GM23248 (cell line): ENCODE measurements at regions not wholly inside any gene's neighbourhood (a gene's known extent, or its start where the extent isn't known, plus 50 kb on each side); places are given as distances from the start of the nearest gene placed in this dataset.

Experiments used
- DNase-seq: peaks from one replicate; pipeline ENCODE4 v3.0.0-alpha.2; 2015
- H2AFZ ChIP-seq: fragments of 200-600 bp; sonication (generic); 2 replicates; pipeline ENCODE4 v1.6.1; 2016; ENCODE audit warnings: antibody characterized with exemption
- H3F3A ChIP-seq: fragments of 200-600 bp; sonication (generic); 2 replicates; pipeline ENCODE4 v1.6.1; 2016; ENCODE audit warnings: mild to moderate bottlenecking, antibody characterized with exemption, mixed run types; ENCODE audit not compliant: insufficient read depth
- H3K27ac ChIP-seq: fragments of 200-600 bp; sonication (generic); 2 replicates; pipeline ENCODE4 v1.5.1; 2016; ENCODE audit warnings: mild to moderate bottlenecking
- H3K27me3 ChIP-seq: fragments of 200-600 bp; sonication (generic); replicated peaks from 2 replicates; pipeline ENCODE4 v1.6.1; 2016; ENCODE audit warnings: mild to moderate bottlenecking; ENCODE audit not compliant: insufficient read depth
- H3K36me3 ChIP-seq: fragments of 200-600 bp; sonication (generic); 2 replicates; pipeline ENCODE4 v1.6.1; 2016; ENCODE audit warnings: low read depth, mild to moderate bottlenecking
- H3K4me1 ChIP-seq: fragments of 200-600 bp; sonication (generic); 2 replicates; pipeline ENCODE4 v1.6.1; 2016; ENCODE audit warnings: mild to moderate bottlenecking; ENCODE audit not compliant: insufficient read depth
- H3K4me2 ChIP-seq: fragments of 200-600 bp; sonication (generic); one replicate; pipeline ENCODE4 v1.6.1; 2016; ENCODE audit warnings: mild to moderate bottlenecking; ENCODE audit not compliant: unreplicated experiment
- H3K4me3 ChIP-seq: fragments of 200-600 bp; sonication (generic); 2 replicates; pipeline ENCODE4 v1.5.1; 2016; ENCODE audit warnings: mild to moderate bottlenecking
- H3K79me2 ChIP-seq: fragments of 200-600 bp; sonication (generic); 2 replicates; pipeline ENCODE4 v1.6.1; 2016; ENCODE audit warnings: mild to moderate bottlenecking; ENCODE audit not compliant: insufficient read depth
- H3K9ac ChIP-seq: fragments of 200-600 bp; sonication (generic); 2 replicates; pipeline ENCODE4 v1.6.1; 2016; ENCODE audit warnings: mild to moderate bottlenecking
- H3K9me2 ChIP-seq: fragments of 200-600 bp; sonication (generic); 2 replicates; pipeline ENCODE4 v1.6.1; 2016; ENCODE audit warnings: mixed run types, mild to moderate bottlenecking, moderate library complexity; ENCODE audit not compliant: insufficient read depth
- H3K9me3 ChIP-seq: fragments of 200-600 bp; sonication (generic); one replicate; pipeline ENCODE4 v1.6.1; 2017; ENCODE audit warnings: low read depth
- H4K20me1 ChIP-seq: fragments of 200-600 bp; sonication (generic); 2 replicates; pipeline ENCODE4 v1.6.0; 2016; ENCODE audit not compliant: insufficient read depth
- EZH2 ChIP-seq: fragments of 200-600 bp; sonication (generic); IDR thresholded peaks from 2 replicates; pipeline ENCODE4 v1.6.1; 2018; ENCODE audit warnings: antibody characterized with exemption, mild to moderate bottlenecking; ENCODE audit not compliant: insufficient read depth, poor library complexity, severe bottlenecking
- EZH2phosphoT487 ChIP-seq: fragments of 200-600 bp; sonication (generic); IDR thresholded peaks from 2 replicates; pipeline ENCODE4 v1.6.1; 2018; ENCODE audit warnings: antibody characterized with exemption, moderate library complexity, mild to moderate bottlenecking, low read depth; ENCODE audit not compliant: insufficient read depth
- WGBS, 2 experiments: methylation state at CpG; one replicate each; pipeline ENCODE4 v1.1.6; 2015 to 2017; ENCODE audit warnings: low lambda C conversion rate in 2 of 2, low coverage in 1 of 2; ENCODE audit errors: missing lambda C conversion rate in 2 of 2; 5-methylcytosine and 5-hydroxymethylcytosine counted together
- in situ Hi-C: fragments of 300-500 bp; cut with MboI; formaldehyde crosslinking; loops from 2 replicates; pipeline ENCODE4 v1.15.0; 2020

- TF ChIP-seq EZH2: no peak
- no peak for TF ChIP-seq EZH2phosphoT487
- Histone ChIP-seq H3K4me2 (no peak overlapping the region), H2AFZ (no peak overlapping the region), H3K9me2 (no peaks in the 10 kb centered on the region), H3K36me3 (no peaks in the 10 kb centered on the region), H3K79me2 (no peaks in the 10 kb centered on the region), H3K9ac (no peak overlapping the region), H3F3A (no peaks in the 10 kb centered on the region), H3K4me1 (no peaks in the 10 kb centered on the region), H3K27ac (no peak overlapping the region), H3K9me3 (no peaks in the 10 kb centered on the region), H4K20me1 (no peaks in the 10 kb centered on the region), H3K4me3 (no peak overlapping the region), H3K27me3 (no peaks in the 10 kb centered on the region)
- no peak for DNase-seq
- WGBS, 2 experiments: 26 to 28% methylated on average over 4 of the region's 4 CpGs
- in situ Hi-C loops: no loop called here
Observed at GRCh38 chr13:64782466-64782865, 2447.7 kb downstream of the PCDH9 start.

DNA sequence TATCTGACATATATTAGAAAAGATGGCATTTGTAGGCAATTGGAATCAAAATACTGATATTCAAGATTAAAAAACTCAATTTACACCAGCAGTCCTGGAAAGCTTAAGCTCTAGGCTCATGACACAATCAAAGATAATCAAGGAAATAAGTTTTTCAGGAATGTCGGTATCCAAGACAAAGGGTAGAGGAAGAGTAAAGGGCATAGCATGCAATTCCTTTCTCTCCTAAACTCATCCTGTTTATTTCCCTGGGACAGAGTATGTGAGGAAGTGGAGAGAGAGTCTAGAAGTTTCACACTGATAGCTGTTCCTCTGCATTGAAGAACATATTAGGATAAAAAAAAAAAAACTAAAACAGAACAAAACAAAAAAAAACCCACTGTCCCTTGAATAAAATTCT, 2452.1 kb downstream of the PCDH9 start:
- H3K4me3 ChIP-seq: no peak overlapping the region
- H3K4me1 ChIP-seq: no peaks in the 10 kb centered on the region
- H2AFZ ChIP-seq: no peak overlapping the region
- in situ Hi-C loops: no loop called here
- no peak overlapping the region for H3K27ac ChIP-seq
- no peak overlapping the region for H3K9ac ChIP-seq
- H3K27me3 ChIP-seq: no peaks in the 10 kb centered on the region
- no peaks in the 10 kb centered on the region for H3K79me2 ChIP-seq
- H4K20me1 ChIP-seq: no peaks in the 10 kb centered on the region
- no peak overlapping the region for H3K4me2 ChIP-seq
- no peaks in the 10 kb centered on the region for H3K36me3 ChIP-seq
- no peaks in the 10 kb centered on the region for H3K9me2 ChIP-seq
- no peaks in the 10 kb centered on the region for H3F3A ChIP-seq
- no peak for DNase-seq
- TF ChIP-seq EZH2phosphoT487 (no peak), EZH2 (no peak)
- WGBS, 2 experiments: 56 to 67% methylated on average over 1 of the region's 1 CpG
- no peaks in the 10 kb centered on the region for H3K9me3 ChIP-seq

DNA sequence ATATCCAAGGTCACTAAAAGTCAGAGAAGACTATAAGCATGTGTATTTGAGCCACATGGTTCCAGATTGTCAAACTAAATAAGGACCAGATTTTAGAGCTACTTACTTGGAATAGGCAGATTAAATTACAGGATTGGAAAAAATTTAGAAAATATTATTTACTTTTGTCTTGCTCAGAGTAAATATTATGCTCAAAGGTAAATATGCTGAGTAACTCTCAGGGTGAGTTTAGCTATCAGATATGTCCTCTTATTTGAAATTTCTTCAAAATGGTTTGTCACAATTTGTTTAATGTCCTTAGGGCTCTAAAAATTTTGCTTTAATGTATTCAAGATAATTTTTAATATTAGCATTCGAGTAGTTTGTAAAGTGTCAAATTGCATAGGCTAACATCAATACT, 2455.2 kb downstream of the PCDH9 start:
- H3K9ac ChIP-seq: no peak overlapping the region
- in situ Hi-C loops: no loop called here
- no peak overlapping the region for H3K4me2 ChIP-seq
- H3K9me2 ChIP-seq: no peaks in the 10 kb centered on the region
- no peaks in the 10 kb centered on the region for H3K4me1 ChIP-seq
- H3F3A ChIP-seq: no peaks in the 10 kb centered on the region
- H3K27me3 ChIP-seq: no peaks in the 10 kb centered on the region
- no peak overlapping the region for H3K4me3 ChIP-seq
- no peak for DNase-seq
- 24 to 30% methylated on average over 1 of the region's 1 CpG for WGBS, 2 experiments
- no peaks in the 10 kb centered on the region for H3K79me2 ChIP-seq
- no peaks in the 10 kb centered on the region for H3K36me3 ChIP-seq
- no peaks in the 10 kb centered on the region for H4K20me1 ChIP-seq
- TF ChIP-seq EZH2 (no peak), EZH2phosphoT487 (no peak)
- no peaks in the 10 kb centered on the region for H3K9me3 ChIP-seq
- no peak overlapping the region for H2AFZ ChIP-seq
- no peak overlapping the region for H3K27ac ChIP-seq

DNA sequence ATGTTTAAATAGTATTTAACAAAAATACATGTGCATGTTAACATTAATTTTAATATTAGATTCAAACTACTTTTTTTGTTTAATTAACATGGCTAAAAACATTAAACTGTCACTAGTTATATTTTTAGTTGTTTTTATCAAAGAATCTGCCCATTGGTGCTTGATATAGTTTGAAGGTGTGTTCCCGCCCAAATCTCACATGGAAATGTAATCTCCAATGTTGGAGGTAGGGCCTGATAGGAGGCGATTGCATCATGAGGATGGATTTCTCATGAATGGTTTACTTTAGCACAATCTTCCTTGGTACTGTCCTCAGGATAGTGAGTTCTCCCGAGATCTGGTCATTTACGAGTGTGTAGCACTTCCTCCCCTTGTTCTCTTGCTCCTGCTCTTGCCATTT, 2459.4 kb downstream of the PCDH9 start:
- Histone ChIP-seq H3K36me3 (no peaks in the 10 kb centered on the region), H3K27me3 (no peaks in the 10 kb centered on the region), H3K4me2 (no peak overlapping the region), H3K4me1 (no peaks in the 10 kb centered on the region), H3K9me3 (no peaks in the 10 kb centered on the region), H4K20me1 (no peaks in the 10 kb centered on the region), H3K9ac (no peak overlapping the region), H3K4me3 (no peak overlapping the region), H3K9me2 (no peaks in the 10 kb centered on the region), H3F3A (no peaks in the 10 kb centered on the region), H3K79me2 (no peaks in the 10 kb centered on the region), H2AFZ (no peak overlapping the region), H3K27ac (no peak overlapping the region)
- TF ChIP-seq EZH2 (no peak), EZH2phosphoT487 (no peak)
- WGBS, 2 experiments: 33 to 40% methylated on average over 4 of the region's 4 CpGs
- in situ Hi-C loops: no loop called here
- DNase-seq: no peak

- Histone ChIP-seq H3K27me3 (no peaks in the 10 kb centered on the region), H3K4me2 (no peak overlapping the region), H3F3A (no peaks in the 10 kb centered on the region), H3K79me2 (no peaks in the 10 kb centered on the region), H3K36me3 (no peaks in the 10 kb centered on the region), H4K20me1 (no peaks in the 10 kb centered on the region), H3K4me3 (no peak overlapping the region), H3K9me3 (no peaks in the 10 kb centered on the region), H3K27ac (no peak overlapping the region), H3K9me2 (no peaks in the 10 kb centered on the region), H3K4me1 (no peaks in the 10 kb centered on the region), H3K9ac (no peak overlapping the region), H2AFZ (no peak overlapping the region)
- WGBS, 2 experiments: 64 to 82% methylated on average over 2 of the region's 2 CpGs
- TF ChIP-seq EZH2phosphoT487: no peak
- TF ChIP-seq EZH2: no peak
- in situ Hi-C loops: no loop called here
- no peak for DNase-seq
Observed at GRCh38 chr13:64767054-64767453, 2463.1 kb downstream of the PCDH9 start.
